SU-DHL-6 (cell line): ENCODE measurements at regions not wholly inside any gene's neighbourhood (a gene's known extent, or its start where the extent isn't known, plus 50 kb on each side); places are given as distances from the start of the nearest gene placed in this dataset.

ENCODE experiments used
- H2AFZ ChIP-seq: fragments of 200-600 bp; sonication (generic); 2 replicates; pipeline ENCODE4 v1.6.1; 2014; ENCODE audit warnings: low read depth, mild to moderate bottlenecking, moderate library complexity, mixed read lengths, antibody characterized with exemption, low read length; ENCODE audit not compliant: severe bottlenecking
- H3F3A ChIP-seq: fragments of 200-600 bp; shearing (Covaris generic); 2 replicates; pipeline ENCODE4 v1.6.0; 2016; ENCODE audit warnings: antibody characterized with exemption, mild to moderate bottlenecking; ENCODE audit not compliant: insufficient read depth
- H3K27ac ChIP-seq: fragments of 200-600 bp; sonication (generic); 2 replicates; pipeline ENCODE4 v1.5.1; 2016; ENCODE audit warnings: low read depth, mild to moderate bottlenecking, low read length, moderate library complexity, mixed read lengths
- H3K27me3 ChIP-seq: fragments of 200-600 bp; sonication (generic), shearing (Covaris generic); 2 replicates; pipeline ENCODE4 v1.6.0; 2014; ENCODE audit warnings: mild to moderate bottlenecking, low read length
- H3K36me3 ChIP-seq: fragments of 200-600 bp; sonication (generic); 2 replicates; pipeline ENCODE4 v1.6.1; 2014; ENCODE audit warnings: mild to moderate bottlenecking, low read length, mixed read lengths
- H3K4me2 ChIP-seq: fragments of 300-600, 200-600 bp; shearing (Covaris generic), sonication (generic); 2 replicates; pipeline ENCODE4 v1.6.0; 2014; ENCODE audit warnings: low read length, low read depth, mild to moderate bottlenecking; ENCODE audit not compliant: poor library complexity, severe bottlenecking
- H3K4me3 ChIP-seq: fragments of 200-600 bp; sonication (generic); 2 replicates; pipeline ENCODE4 v1.5.1; 2014; ENCODE audit warnings: antibody characterized with exemption, low read length, mild to moderate bottlenecking, mixed read lengths; ENCODE audit not compliant: insufficient read depth, poor library complexity, severe bottlenecking
- H3K79me2 ChIP-seq: fragments of 200-600 bp; sonication (generic); 2 replicates; pipeline ENCODE4 v1.6.1; 2014; ENCODE audit warnings: mild to moderate bottlenecking, low read length, moderate library complexity; ENCODE audit not compliant: insufficient read depth
- H3K9ac ChIP-seq: fragments of 200-600 bp; sonication (generic); 2 replicates; pipeline ENCODE4 v1.7.0; 2014; ENCODE audit warnings: mild to moderate bottlenecking, low read length
- H3K9me2 ChIP-seq: fragments of 200-600 bp; sonication (generic); replicated peaks from 2 replicates; pipeline ENCODE4 v1.6.1; 2014; ENCODE audit warnings: low read length; ENCODE audit not compliant: insufficient read depth
- H3K9me3 ChIP-seq: fragments of 200-600 bp; sonication (generic); 2 replicates; pipeline ENCODE4 v1.6.1; 2014; ENCODE audit warnings: low read length, mixed read lengths; ENCODE audit not compliant: insufficient read depth
- H4K20me1 ChIP-seq: fragments of 200-600 bp; sonication (generic); 2 replicates; pipeline ENCODE4 v1.6.1; 2014; ENCODE audit warnings: low read depth, mild to moderate bottlenecking, antibody characterized with exemption, low read length, moderate library complexity, mixed read lengths
- CTCF ChIP-seq: fragments of 200-600 bp; sonication (generic); IDR thresholded peaks from one replicate; pipeline ENCODE4 v1.5.1; 2017; ENCODE audit warnings: antibody characterized with exemption, mild to moderate bottlenecking, low read length, moderate library complexity; ENCODE audit not compliant: insufficient read depth, poor library complexity, severe bottlenecking
- EZH2phosphoT487 ChIP-seq: fragments of 200-600 bp; sonication (generic), shearing (Covaris generic); conservative IDR thresholded peaks from 2 replicates; pipeline ENCODE4 v1.6.1; 2018; ENCODE audit warnings: mild to moderate bottlenecking, antibody characterized with exemption, low read length, moderate library complexity, mixed read lengths

GRCh38 chr14:97283841-97284240 is 486.7 kb downstream of the VRK1 start:
- Histone ChIP-seq H4K20me1 (no peaks in the 10 kb centered on the region), H3K4me3 (no peak overlapping the region), H3F3A (no peaks in the 10 kb centered on the region), H3K4me2 (no peak overlapping the region), H3K36me3 (no peaks in the 10 kb centered on the region), H3K9ac (no peak overlapping the region), H2AFZ (no peak overlapping the region), H3K27me3 (no peaks in the 10 kb centered on the region), H3K9me3 (no peaks in the 10 kb centered on the region), H3K79me2 (no peaks in the 10 kb centered on the region), H3K27ac (no peak overlapping the region), H3K9me2 (no peaks in the 10 kb centered on the region)
- TF ChIP-seq EZH2phosphoT487 (no peak), CTCF (no peak)

- H3K4me2 ChIP-seq, result no peak overlapping the region
- H2AFZ ChIP-seq, result no peak overlapping the region
- H3K27me3 ChIP-seq, result no peaks in the 10 kb centered on the region
- H3K9me2 ChIP-seq, result no peaks in the 10 kb centered on the region
- H4K20me1 ChIP-seq, result no peaks in the 10 kb centered on the region
- no peaks in the 10 kb centered on the region for H3K36me3 ChIP-seq
- no peaks in the 10 kb centered on the region for H3K9me3 ChIP-seq
- H3K9ac ChIP-seq, result no peak overlapping the region
- H3K27ac ChIP-seq, result no peak overlapping the region
- TF ChIP-seq EZH2phosphoT487, result no peak
- no peak for TF ChIP-seq CTCF
- H3K79me2 ChIP-seq, result no peaks in the 10 kb centered on the region
- H3F3A ChIP-seq, result no peaks in the 10 kb centered on the region
- no peak overlapping the region for H3K4me3 ChIP-seq
Measured at GRCh38 chr14:97287956-97288355, 490.8 kb downstream of the VRK1 start.

- Histone ChIP-seq H3K79me2 (no peaks in the 10 kb centered on the region), H2AFZ (no peak overlapping the region), H4K20me1 (no peaks in the 10 kb centered on the region), H3K9ac (no peak overlapping the region), H3K4me3 (no peak overlapping the region), H3K27ac (no peak overlapping the region), H3K9me2 (no peaks in the 10 kb centered on the region), H3K36me3 (no peaks in the 10 kb centered on the region), H3K27me3 (no peaks in the 10 kb centered on the region), H3K9me3 (no peaks in the 10 kb centered on the region), H3K4me2 (no peak overlapping the region), H3F3A (no peaks in the 10 kb centered on the region)
- no peak for TF ChIP-seq CTCF
- TF ChIP-seq EZH2phosphoT487, result no peak
Measured at GRCh38 chr14:97290065-97290464, 492.9 kb downstream of the VRK1 start.

- Histone ChIP-seq H3K36me3 (no peaks in the 10 kb centered on the region), H4K20me1 (no peaks in the 10 kb centered on the region), H3K9ac (no peak overlapping the region), H3K79me2 (no peaks in the 10 kb centered on the region), H3K27ac (no peak overlapping the region), H3K4me2 (no peak overlapping the region), H3K9me3 (no peaks in the 10 kb centered on the region), H3K4me3 (no peak overlapping the region), H3F3A (no peaks in the 10 kb centered on the region), H3K9me2 (no peaks in the 10 kb centered on the region), H2AFZ (no peak overlapping the region), H3K27me3 (no peaks in the 10 kb centered on the region)
- TF ChIP-seq EZH2phosphoT487 (no peak), CTCF (no peak)
Measured at GRCh38 chr14:97290977-97291376, 493.8 kb downstream of the VRK1 start.
